NCI-H748 (cell line): ENCODE measurements at regions not wholly inside any gene's neighbourhood (a gene's known extent, or its start where the extent isn't known, plus 50 kb on each side); places are given as distances from the start of the nearest gene placed in this dataset.

Source experiments
- DNase-seq: peaks from one replicate; lab custom pipeline; 2025; ENCODE audit not compliant: unreplicated experiment; lab: John Stamatoyannopoulos, UW

- no peak for DNase-seq
Observed at GRCh38 chr5:18977880-18978279, 1010.1 kb downstream of the CDH18 start.

DNA sequence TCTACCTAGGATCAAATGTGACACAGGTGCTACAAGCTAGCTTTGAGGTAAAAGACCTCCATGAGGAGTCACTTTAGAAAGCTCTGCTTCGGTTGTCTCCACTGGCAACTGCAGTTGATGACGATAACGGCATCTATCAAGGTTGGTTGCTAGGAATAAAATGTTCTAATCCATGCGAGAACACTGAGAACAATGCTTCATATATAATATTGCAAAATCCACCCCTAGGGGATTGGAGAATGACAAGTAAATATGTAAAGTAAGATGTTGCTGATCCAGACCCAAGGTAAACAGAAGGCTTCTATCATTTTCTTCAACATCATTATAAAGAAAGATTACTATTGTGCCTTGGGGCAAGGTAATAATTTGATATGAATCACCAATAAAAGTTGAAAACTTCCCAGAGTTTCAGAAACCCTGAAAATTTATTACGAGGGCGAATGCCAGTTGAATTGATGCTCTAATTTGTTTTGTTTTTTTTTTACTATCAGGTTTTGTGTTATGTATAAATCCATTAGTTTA is 1003.4 kb downstream of the CDH18 start:
- DNase-seq: peak; percentile 56

GRCh38 chr5:18985171-18985758 is 1002.7 kb downstream of the CDH18 start:
- DNase-seq: peak; percentile 98

DNA sequence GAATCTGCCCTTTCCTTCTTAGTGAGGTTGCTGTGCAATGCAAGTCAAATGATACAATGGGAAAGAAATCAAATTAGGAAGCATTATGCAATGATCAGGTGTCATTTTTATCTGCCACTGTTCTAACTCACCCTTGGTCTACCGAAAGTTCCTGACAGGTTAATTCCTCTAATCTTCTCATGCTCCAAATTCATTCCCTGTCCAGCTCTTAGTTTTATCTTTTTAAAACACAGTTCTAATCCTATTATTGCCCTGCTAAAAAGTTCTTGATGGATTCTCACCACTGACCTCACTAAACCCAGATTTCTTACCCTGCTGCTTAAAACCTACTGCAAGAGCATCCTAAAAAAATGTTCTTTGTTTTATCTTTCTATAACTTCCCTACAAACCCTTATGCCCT is 1000.9 kb downstream of the CDH18 start:
- DNase-seq: no peak

DNA sequence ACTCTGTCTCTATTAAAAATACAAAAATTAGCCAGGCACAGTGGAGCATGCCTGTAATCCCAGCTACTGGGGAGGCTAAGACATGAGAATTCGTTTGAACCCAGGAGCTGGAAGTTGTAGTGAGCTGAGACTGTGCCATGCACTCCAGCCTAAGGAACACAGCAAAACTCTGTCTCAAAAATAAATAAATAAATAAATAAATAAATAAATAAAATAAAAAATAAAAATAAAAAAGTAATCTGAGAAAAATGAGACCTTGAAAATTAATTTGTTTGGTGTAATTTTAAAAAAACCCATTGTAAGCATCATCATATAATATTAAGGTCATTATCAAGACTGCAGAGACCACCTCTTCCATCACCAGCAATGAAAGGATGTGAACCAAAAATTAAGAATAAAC is 997.1 kb downstream of the CDH18 start:
- no peak for DNase-seq

DNA sequence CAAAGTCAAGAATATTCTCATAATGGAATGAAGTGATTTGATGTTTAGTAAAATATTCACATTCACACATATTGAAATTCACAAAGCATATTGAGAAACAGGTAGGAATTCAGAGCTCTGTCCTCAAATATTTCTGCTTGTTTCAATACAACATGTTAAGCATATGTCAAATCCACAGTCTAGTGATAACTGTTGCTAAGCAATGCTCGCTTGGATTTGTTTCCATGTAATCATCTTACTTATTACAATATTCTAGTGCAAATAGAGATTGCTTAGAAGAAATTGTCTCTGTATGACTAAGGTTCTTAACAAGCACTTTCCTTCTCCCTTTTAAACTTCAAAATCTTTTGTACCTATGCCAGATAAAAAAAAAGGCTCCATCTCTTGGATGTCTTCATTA is 995.7 kb downstream of the CDH18 start:
- peak; percentile 45 for DNase-seq

- DNase-seq: no peak
Observed at GRCh38 chr5:18999478-18999877, 988.5 kb downstream of the CDH18 start.

DNA sequence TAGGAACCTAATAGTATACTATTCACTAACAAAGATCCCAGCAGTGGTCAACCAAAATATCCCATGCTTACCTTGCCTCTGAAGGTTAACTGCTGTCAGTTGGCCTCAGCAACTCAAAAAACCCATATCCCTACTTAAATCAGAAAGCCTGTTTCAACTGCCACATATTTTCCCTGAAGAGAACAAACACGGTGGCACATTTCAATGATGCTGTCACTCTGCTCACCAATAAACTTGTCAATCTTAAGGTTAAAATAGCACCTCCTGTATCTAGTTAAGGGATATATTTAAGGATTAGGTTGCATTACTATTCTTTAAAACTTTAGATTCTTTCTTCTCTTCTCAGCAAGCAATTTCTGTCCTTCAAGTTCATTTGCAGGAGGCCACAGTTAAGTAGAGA is 986.9 kb downstream of the CDH18 start:
- DNase-seq: no peak

DNA sequence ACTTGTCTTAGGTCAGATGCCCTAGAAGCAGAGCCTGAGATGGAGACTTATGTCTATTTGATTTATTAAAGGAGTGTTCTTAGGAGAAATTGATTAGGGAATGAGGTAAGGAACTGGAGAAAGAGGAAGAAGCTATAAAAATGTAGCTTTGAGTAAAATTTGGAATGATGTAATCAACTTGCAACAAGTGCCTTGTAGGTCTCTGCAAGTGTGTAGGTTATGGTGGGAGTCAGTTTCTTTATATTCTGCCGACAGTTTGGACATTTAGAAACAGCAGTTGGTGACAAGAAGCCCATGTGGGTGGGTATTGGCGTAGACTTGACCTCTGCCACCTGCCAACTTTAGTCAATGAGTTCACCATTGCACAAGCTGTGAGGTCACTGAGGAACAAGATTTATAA is 986.5 kb downstream of the CDH18 start:
- DNase-seq: no peak

GRCh38 chr5:19002111-19002510 is 985.9 kb downstream of the CDH18 start:
- DNase-seq: no peak

GRCh38 chr5:19018822-19019221 is 969.2 kb downstream of the CDH18 start:
- no peak for DNase-seq

GRCh38 chr5:19031491-19031890 is 956.5 kb downstream of the CDH18 start:
- peak; percentile 92 for DNase-seq

- no peak for DNase-seq
Observed at GRCh38 chr5:19035816-19036215, 952.2 kb downstream of the CDH18 start.

- DNase-seq: no peak
Observed at GRCh38 chr5:19042106-19042505, 945.9 kb downstream of the CDH18 start.

DNA sequence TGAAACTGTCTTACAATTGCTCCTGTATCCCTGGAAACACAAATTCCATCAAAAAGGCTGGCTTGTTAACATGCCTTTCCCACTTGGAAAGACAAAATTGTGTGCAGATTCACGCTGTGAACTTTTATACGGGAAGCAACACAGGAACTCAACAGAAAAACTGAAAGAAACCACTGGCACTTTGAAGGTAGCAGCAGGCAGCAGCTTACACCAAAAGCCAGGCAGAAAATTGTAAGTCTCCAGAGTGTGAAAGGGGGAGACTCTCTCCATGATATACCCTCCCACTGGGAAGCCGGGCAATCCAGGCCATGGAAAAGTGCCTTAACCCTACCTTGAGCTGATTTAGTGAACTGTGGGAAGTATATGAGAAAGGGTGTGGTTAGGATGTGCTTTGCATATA is 943.7 kb downstream of the CDH18 start:
- no peak for DNase-seq

DNA sequence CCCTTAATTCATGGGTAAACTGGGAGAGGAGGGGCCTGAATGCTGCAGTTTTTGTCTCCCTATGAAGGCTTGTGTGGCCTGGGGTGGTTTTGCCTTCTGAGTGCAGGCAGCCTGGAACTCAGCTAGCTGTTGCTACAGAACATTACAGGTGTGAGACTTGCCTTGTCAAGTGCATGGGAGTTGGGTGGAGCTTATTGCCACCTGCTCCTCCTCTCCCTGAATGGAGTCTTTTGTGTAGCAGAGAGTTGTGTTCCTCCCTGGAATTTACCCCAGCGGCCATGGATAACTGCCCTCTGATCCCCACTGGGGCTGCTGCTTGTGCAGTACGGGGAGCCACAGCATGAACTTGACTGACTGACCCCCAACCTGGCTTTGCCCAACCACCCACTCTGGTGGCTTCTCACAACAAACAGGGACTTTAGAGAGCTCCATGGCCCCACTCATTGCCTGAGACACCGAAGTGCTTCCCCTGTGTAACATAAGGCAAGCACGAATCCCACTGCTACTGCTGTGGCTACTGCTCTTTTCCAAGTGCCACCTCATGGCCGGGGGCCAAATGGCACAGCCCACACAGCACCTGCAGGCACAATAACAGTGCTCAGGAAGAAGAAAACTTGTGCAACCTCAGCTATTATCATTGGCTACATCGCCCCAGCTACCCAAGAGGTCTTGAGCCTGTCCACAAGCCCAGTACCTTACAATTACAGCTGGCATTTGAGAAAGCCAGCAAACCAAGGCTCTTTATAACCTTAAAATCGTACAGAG is 942.9 kb downstream of the CDH18 start:
- DNase-seq: peak; percentile 87

DNA sequence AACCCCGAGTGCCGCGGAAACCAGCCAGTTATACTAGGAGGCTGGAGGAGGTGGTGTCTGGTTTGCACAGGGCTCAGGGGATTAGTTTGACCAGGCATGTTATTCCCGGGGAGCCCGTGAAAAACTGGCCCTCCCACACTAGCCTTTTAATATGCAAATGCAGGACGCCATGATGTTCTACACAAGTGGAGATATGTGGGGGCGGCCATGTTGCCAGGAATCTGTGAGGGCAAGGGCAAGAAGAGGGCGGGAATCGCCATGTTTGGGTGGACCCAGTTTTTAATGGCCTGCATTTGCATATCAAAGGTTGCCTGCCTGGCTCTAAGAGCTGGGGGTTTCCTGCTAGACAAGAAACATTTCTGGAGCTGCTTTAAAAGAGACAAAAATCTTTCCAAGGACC is 940.7 kb downstream of the CDH18 start:
- DNase-seq: peak; percentile 46

DNA sequence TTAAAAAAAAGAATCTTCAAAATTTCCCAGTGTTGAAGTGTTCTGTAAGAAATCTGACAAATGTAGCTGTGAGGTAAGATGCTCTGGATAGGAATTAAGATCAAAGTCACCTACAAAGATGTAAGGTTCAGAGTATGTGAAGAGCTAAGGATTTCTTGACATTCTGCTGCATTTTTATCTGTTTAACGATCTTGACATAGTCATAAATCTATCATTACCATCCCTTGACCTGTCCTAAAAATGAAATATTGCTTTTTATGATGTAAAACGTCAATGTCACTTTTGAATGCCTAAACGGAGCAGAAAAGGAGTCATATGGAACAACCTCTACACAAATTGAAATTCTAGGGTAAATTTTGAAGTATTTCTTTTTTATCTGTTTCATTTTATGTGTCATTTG is 939.3 kb downstream of the CDH18 start:
- no peak for DNase-seq

- DNase-seq: no peak
Observed at GRCh38 chr5:19058216-19058615, 929.8 kb downstream of the CDH18 start.

GRCh38 chr5:19064094-19064493 is 923.9 kb downstream of the CDH18 start:
- no peak for DNase-seq

DNA sequence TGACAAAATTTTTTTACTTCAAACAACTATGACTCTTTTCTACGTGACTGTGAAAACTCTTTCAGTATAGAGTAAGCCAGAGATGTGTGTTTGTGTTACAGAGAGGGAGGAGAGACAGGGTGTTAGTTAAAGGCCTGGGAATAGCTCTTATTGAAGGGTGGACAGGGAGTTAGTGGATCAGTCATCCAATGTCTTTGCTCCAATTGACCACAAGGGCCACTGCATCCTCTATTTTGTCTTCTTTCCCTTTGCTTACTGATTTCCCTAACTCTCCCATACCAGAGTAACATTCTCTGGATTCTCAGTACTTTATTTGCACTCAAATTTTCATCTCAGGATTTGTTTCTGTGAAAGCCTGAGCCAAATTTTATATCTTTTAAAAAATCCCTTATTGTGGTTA is 920.3 kb downstream of the CDH18 start:
- DNase-seq: no peak

DNA sequence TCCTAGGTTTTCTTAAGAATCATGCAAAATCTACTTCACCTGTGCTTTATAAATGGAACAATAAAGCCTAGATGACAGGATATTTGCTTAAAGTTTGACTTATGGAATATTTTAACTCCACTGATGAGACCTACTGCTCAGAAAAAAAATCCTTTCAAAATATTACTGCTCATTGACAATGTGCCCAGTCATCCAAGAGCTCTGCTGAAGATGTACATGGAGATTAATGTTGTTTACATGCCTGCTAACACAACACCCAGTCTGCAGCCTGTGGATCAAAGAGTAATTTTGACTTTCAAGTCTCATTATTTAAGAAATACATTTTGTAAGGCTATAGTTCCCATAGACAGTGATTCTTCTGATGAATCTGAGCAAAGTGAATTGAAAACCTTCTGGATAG is 889.6 kb downstream of the CDH18 start:
- DNase-seq: no peak

- no peak for DNase-seq
Observed at GRCh38 chr5:19099195-19099594, 888.8 kb downstream of the CDH18 start.
